ENCODE measurements at regions not wholly inside any gene's neighbourhood (a gene's known extent, or its start where the extent isn't known, plus 50 kb on each side); places are given as distances from the start of the nearest gene placed in this dataset.

- Histone ChIP-seq H3K36me3 (replicated peaks in 1 of 2; ENCODE audit: control insufficient read depth in 1 of 2, insufficient read depth in 2 of 2, low read length in 1 of 2) (no peaks in the 10 kb centered on the region), H3K79me2 (ENCODE audit: insufficient read depth) (no peaks in the 10 kb centered on the region), H3K27me3 (ENCODE audit: insufficient read depth) (no peaks in the 10 kb centered on the region), H3K9me3 (no peaks in the 10 kb centered on the region), H3K4me1 (ENCODE audit: control insufficient read depth in 1 of 2, insufficient read depth in 2 of 2, low read depth in 1 of 2, low read length in 1 of 2) (no peaks in the 10 kb centered on the region), H3K27ac (ENCODE audit: low read depth in 2 of 2, low read length in 1 of 2) (no peak overlapping the region), H3K4me2 (no peak overlapping the region), H4K20me1 (ENCODE audit: insufficient read depth) (no peaks in the 10 kb centered on the region), H3K9me2 (no peaks in the 10 kb centered on the region), H3K4me3 (ENCODE audit: low read depth in 2 of 2, low read length in 1 of 2) (no peak overlapping the region), H2AFZ (ENCODE audit: low read depth) (no peak overlapping the region), H3F3A (replicated peaks; ENCODE audit: insufficient read depth) (no peaks in the 10 kb centered on the region), H3K9ac (no peak overlapping the region)
- WGBS (ENCODE audit: low lambda C conversion rate): 19% methylated on average over 3 of the region's 3 CpGs
- TF ChIP-seq FOSL2 (IDR thresholded peaks at IDR 0.05; ENCODE audit: borderline replicate concordance, low read depth) (no peak), MXI1 (IDR thresholded peaks at IDR 0.05; ENCODE audit: low read depth, low read length) (no peak), ZBTB33 (IDR thresholded peaks at IDR 0.05; ENCODE audit: borderline replicate concordance, low read depth) (no peak), RXRA (IDR thresholded peaks at IDR 0.05; ENCODE audit: borderline replicate concordance, low read depth) (no peak), FOXM1 (IDR thresholded peaks at IDR 0.05; ENCODE audit: low read depth) (no peak), USF1 (IDR thresholded peaks at IDR 0.05; ENCODE audit: borderline replicate concordance, low read depth) (no peak), PBX3 (IDR thresholded peaks at IDR 0.05) (no peak), USF2 (IDR thresholded peaks at IDR 0.05; ENCODE audit: borderline replicate concordance, low read depth, low read length) (no peak), SMC3 (IDR thresholded peaks at IDR 0.05; ENCODE audit: low read depth, low read length) (no peak), GABPA (IDR thresholded peaks at IDR 0.05; ENCODE audit: low read depth) (no peak), TCF12 (IDR thresholded peaks at IDR 0.05) (no peak), NRF1 (IDR thresholded peaks at IDR 0.05; ENCODE audit: low read depth, low read length) (no peak), YY1 (IDR thresholded peaks at IDR 0.05; ENCODE audit: low read depth) (no peak), GATA2 (CRISPR knock-in tag; IDR thresholded peaks at IDR 0.05) (no peak), EZH2phosphoT487 (IDR thresholded peaks at IDR 0.05; ENCODE audit: borderline replicate concordance, low read depth) (no peak), JUND (IDR thresholded peaks at IDR 0.05) (no peak)
- CTCF ChIA-PET: interaction anchor here (1.1 kb wide), 1 partner anchor 36 kb away, joined by 3 read pairs; no protein-coding TSS in a partner anchor
- no peak for DNase-seq
- POLR2A ChIA-PET: no interaction called here
Observed at GRCh38 chr15:96183867-96184266, 146.6 kb upstream of the NR2F2 start.
